ENCODE measurements at regions not wholly inside any gene's neighbourhood (a gene's known extent, or its start where the extent isn't known, plus 50 kb on each side); places are given as distances from the start of the nearest gene placed in this dataset.

- ChIA-PET CTCF (ENCODE audit: unreplicated experiment) (no interaction called here), POLR2A (interaction anchor here (0.5 to 0.7 kb wide), 2 partner anchors 15 to 1076 kb away, joined by 3 to 4 read pairs; no protein-coding TSS in a partner anchor)
- Histone ChIP-seq H3K27ac (ENCODE audit: low read depth, low read length, poor library complexity, severe bottlenecking) (no peak overlapping the region), H3K79me2 (ENCODE audit: insufficient read depth, low read depth, low read length) (no peaks in the 10 kb centered on the region), H3K4me1 (ENCODE audit: insufficient read depth, low read length, poor library complexity, severe bottlenecking) (no peaks in the 10 kb centered on the region), H2AFZ (ENCODE audit: low read length) (no peak overlapping the region), H4K20me1 (ENCODE audit: insufficient read depth, low read length) (no peaks in the 10 kb centered on the region), H3K4me3 (ENCODE audit: low read depth, low read length, poor library complexity, severe bottlenecking) (no peak overlapping the region), H3K9me2 (ENCODE audit: insufficient read depth, low read length) (no peaks in the 10 kb centered on the region), H3K9me3 (ENCODE audit: low read length) (peaks cover 2% of the 10 kb centered on the region; the same call in 1 of the 2 replicates), H3K36me3 (ENCODE audit: insufficient read depth, low read length) (peaks cover 26% of the 10 kb centered on the region), H3K4me2 (ENCODE audit: low read length) (no peak overlapping the region)
- intact Hi-C loops (cut with micrococcal nuclease; ENCODE audit: unreplicated experiment), result no loop called here
- TF ChIP-seq CTCF (conservative IDR thresholded peaks at IDR 0.05; ENCODE audit: low read length), result no peak
- TF ChIP-seq EZH2phosphoT487 (IDR thresholded peaks at IDR 0.05; ENCODE audit: borderline replicate concordance, low read depth, low read length), result no peak
- no peak for DNase-seq (ENCODE audit: low spot score)
- no TSS peak for BruUV-seq (replicated peaks)
Measured at GRCh38 chr14:71418532-71419245, 511.4 kb downstream of the PCNX1 start.

- Histone ChIP-seq H3K9me2 (ENCODE audit: insufficient read depth, low read length) (no peaks in the 10 kb centered on the region), H3K9me3 (ENCODE audit: low read length) (peaks cover 37% of the 10 kb centered on the region), H3K27ac (ENCODE audit: low read depth, low read length, poor library complexity, severe bottlenecking) (no peak overlapping the region), H3K4me3 (ENCODE audit: low read depth, low read length, poor library complexity, severe bottlenecking) (no peak overlapping the region), H3K4me2 (ENCODE audit: low read length) (no peak overlapping the region), H4K20me1 (ENCODE audit: insufficient read depth, low read length) (no peaks in the 10 kb centered on the region), H3K36me3 (ENCODE audit: insufficient read depth, low read length) (peaks cover 36% of the 10 kb centered on the region), H2AFZ (ENCODE audit: low read length) (no peak overlapping the region), H3K79me2 (ENCODE audit: insufficient read depth, low read depth, low read length) (no peaks in the 10 kb centered on the region), H3K4me1 (ENCODE audit: insufficient read depth, low read length, poor library complexity, severe bottlenecking) (no peaks in the 10 kb centered on the region)
- ChIA-PET POLR2A (no interaction called here), CTCF (ENCODE audit: unreplicated experiment) (no interaction called here)
- TF ChIP-seq EZH2phosphoT487 (IDR thresholded peaks at IDR 0.05; ENCODE audit: borderline replicate concordance, low read depth, low read length), result no peak
- no peak for TF ChIP-seq CTCF (conservative IDR thresholded peaks at IDR 0.05; ENCODE audit: low read length)
- intact Hi-C loops (cut with micrococcal nuclease; ENCODE audit: unreplicated experiment), result no loop called here
- no peak for DNase-seq (ENCODE audit: low spot score)
- no TSS peak for BruUV-seq (replicated peaks)
Measured at GRCh38 chr14:71423481-71423880, 508.7 kb upstream of the RGS6 start.

GRCh38 chr14:71424941-71425340 is 507.3 kb upstream of the RGS6 start:
- intact Hi-C loops (cut with micrococcal nuclease; ENCODE audit: unreplicated experiment), result no loop called here
- no TSS peak for BruUV-seq (replicated peaks)
- Histone ChIP-seq H4K20me1 (ENCODE audit: insufficient read depth, low read length) (0 out of 2 replicates have a peak, but pooled peaks cover 3% of the 10 kb centered on the region), H2AFZ (ENCODE audit: low read length) (no peak overlapping the region), H3K9me2 (ENCODE audit: insufficient read depth, low read length) (no peaks in the 10 kb centered on the region), H3K36me3 (ENCODE audit: insufficient read depth, low read length) (peaks cover 36% of the 10 kb centered on the region), H3K4me3 (ENCODE audit: low read depth, low read length, poor library complexity, severe bottlenecking) (no peak overlapping the region), H3K9me3 (ENCODE audit: low read length) (peaks cover 37% of the 10 kb centered on the region), H3K4me1 (ENCODE audit: insufficient read depth, low read length, poor library complexity, severe bottlenecking) (peaks cover 4% of the 10 kb centered on the region), H3K79me2 (ENCODE audit: insufficient read depth, low read depth, low read length) (no peaks in the 10 kb centered on the region), H3K27ac (ENCODE audit: low read depth, low read length, poor library complexity, severe bottlenecking) (no peak overlapping the region), H3K4me2 (ENCODE audit: low read length) (no peak overlapping the region)
- CTCF ChIA-PET (ENCODE audit: unreplicated experiment), result no interaction called here
- TF ChIP-seq EZH2phosphoT487 (IDR thresholded peaks at IDR 0.05; ENCODE audit: borderline replicate concordance, low read depth, low read length) (no peak), CTCF (conservative IDR thresholded peaks at IDR 0.05; ENCODE audit: low read length) (no peak)
- POLR2A ChIA-PET, result no interaction called here
- no peak for DNase-seq (ENCODE audit: low spot score)
